SK-N-SH treated with all-trans-retinoic acid at 6 μM for 48 hours (cell line): ENCODE measurements at regions not wholly inside any gene's neighbourhood (a gene's known extent, or its start where the extent isn't known, plus 50 kb on each side); places are given as distances from the start of the nearest gene placed in this dataset.

Experiments used
- ARNTL ChIP-seq: fragments of 450-650 bp; formaldehyde crosslinking; IDR thresholded peaks from 2 replicates; pipeline ENCODE4 v1.5.0; 2020; ENCODE audit warnings: low read depth, mild to moderate bottlenecking, moderate library complexity, borderline replicate concordance
- GLIS3 ChIP-seq: fragments of 250-450 bp; sonication (Bioruptor Pico); IDR thresholded peaks from 2 replicates; pipeline ENCODE4 v1.5.0; 2020; ENCODE audit warnings: mild to moderate bottlenecking, moderate library complexity
- TOX ChIP-seq: fragments of 250-450 bp; sonication (Bioruptor Pico); IDR thresholded peaks from 2 replicates; pipeline ENCODE4 v1.8.0; 2021; ENCODE audit warnings: mild to moderate bottlenecking, moderate library complexity, borderline replicate concordance
- ZFP3 ChIP-seq: fragments of 250-450 bp; sonication (Bioruptor Pico); IDR thresholded peaks from 2 replicates; pipeline ENCODE4 v1.5.0; 2020; ENCODE audit warnings: mild to moderate bottlenecking, moderate library complexity
- ZFP30 ChIP-seq: fragments of 450-650 bp; formaldehyde crosslinking; IDR thresholded peaks from 2 replicates; pipeline ENCODE4 v1.5.0; 2022; ENCODE audit warnings: mild to moderate bottlenecking, moderate library complexity
- ZNF8 ChIP-seq: fragments of 450-650 bp; formaldehyde crosslinking; IDR thresholded peaks from 2 replicates; pipeline ENCODE4 v1.5.0; 2020; ENCODE audit warnings: mild to moderate bottlenecking, moderate library complexity
- TF ChIP-seq, protein P1 (sequence below): fragments of 250-450 bp; sonication (Bioruptor Pico); IDR thresholded peaks from 2 replicates; pipeline ENCODE4 v1.5.0; 2020; ENCODE audit warnings: mild to moderate bottlenecking, moderate library complexity
- TF ChIP-seq, protein P2 (sequence below): fragments of 250-450 bp; sonication (Bioruptor Pico); IDR thresholded peaks from 2 replicates; pipeline ENCODE4 v1.5.1; 2020; ENCODE audit warnings: low read depth, mild to moderate bottlenecking, moderate library complexity

DNA sequence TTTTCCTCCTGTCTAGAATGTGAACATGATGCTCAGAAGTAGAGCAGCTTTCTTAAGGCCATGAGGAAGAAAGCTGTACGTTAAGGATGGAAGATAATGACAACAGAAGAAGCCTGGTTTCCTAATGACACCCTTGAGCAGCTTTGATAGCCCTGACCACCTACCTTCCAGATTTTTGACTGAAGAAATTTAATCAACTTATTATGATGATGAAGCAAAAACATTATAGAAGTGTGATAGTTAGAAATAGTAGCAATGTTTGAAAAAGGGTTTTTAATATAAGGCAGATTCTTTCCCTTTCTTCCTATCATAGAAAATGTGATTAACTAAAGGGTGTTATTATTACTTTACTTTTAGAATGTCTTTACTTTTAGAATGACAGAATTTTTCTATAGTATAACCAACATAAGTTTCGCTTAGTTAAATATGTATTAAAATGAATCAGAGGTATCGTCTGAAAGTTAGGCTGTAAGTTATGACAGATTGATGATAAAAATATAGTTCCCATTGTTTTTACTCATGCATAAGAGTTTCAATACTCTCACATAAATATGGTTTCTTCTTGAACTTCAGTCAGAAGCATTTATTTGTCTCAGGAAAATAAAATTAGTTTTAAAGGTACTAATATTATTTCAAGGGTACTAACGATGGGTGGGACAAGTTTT, 50.1 kb upstream of the PPFIA2 start:
- TF ChIP-seq ARNTL (CRISPR knock-in tag) (no peak), ZFP3 (CRISPR knock-in tag) (no peak), ZFP30 (CRISPR knock-in tag) (no peak), TOX (CRISPR knock-in tag) (no peak), GLIS3 (CRISPR knock-in tag) (no peak), ZNF8 (no peak)
- TF ChIP-seq, protein P1, sequence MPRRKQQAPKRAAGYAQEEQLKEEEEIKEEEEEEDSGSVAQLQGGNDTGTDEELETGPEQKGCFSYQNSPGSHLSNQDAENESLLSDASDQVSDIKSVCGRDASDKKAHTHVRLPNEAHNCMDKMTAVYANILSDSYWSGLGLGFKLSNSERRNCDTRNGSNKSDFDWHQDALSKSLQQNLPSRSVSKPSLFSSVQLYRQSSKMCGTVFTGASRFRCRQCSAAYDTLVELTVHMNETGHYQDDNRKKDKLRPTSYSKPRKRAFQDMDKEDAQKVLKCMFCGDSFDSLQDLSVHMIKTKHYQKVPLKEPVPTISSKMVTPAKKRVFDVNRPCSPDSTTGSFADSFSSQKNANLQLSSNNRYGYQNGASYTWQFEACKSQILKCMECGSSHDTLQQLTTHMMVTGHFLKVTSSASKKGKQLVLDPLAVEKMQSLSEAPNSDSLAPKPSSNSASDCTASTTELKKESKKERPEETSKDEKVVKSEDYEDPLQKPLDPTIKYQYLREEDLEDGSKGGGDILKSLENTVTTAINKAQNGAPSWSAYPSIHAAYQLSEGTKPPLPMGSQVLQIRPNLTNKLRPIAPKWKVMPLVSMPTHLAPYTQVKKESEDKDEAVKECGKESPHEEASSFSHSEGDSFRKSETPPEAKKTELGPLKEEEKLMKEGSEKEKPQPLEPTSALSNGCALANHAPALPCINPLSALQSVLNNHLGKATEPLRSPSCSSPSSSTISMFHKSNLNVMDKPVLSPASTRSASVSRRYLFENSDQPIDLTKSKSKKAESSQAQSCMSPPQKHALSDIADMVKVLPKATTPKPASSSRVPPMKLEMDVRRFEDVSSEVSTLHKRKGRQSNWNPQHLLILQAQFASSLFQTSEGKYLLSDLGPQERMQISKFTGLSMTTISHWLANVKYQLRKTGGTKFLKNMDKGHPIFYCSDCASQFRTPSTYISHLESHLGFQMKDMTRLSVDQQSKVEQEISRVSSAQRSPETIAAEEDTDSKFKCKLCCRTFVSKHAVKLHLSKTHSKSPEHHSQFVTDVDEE (CRISPR knock-in tag) = no peak
- TF ChIP-seq, protein P2, sequence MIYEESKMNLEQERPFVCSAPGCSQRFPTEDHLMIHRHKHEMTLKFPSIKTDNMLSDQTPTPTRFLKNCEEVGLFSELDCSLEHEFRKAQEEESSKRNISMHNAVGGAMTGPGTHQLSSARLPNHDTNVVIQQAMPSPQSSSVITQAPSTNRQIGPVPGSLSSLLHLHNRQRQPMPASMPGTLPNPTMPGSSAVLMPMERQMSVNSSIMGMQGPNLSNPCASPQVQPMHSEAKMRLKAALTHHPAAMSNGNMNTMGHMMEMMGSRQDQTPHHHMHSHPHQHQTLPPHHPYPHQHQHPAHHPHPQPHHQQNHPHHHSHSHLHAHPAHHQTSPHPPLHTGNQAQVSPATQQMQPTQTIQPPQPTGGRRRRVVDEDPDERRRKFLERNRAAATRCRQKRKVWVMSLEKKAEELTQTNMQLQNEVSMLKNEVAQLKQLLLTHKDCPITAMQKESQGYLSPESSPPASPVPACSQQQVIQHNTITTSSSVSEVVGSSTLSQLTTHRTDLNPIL (CRISPR knock-in tag) = no peak
